ENCODE measurements at regions not wholly inside any gene's neighbourhood (a gene's known extent, or its start where the extent isn't known, plus 50 kb on each side); places are given as distances from the start of the nearest gene placed in this dataset.

GRCh38 chr1:80341021-80341420 is 1334.5 kb upstream of the ADGRL4 start (continued):
- TF ChIP-seq MLLT10 (CRISPR knock-in tag; IDR thresholded peaks at IDR 0.05), result no peak
- TF ChIP-seq, protein P1, sequence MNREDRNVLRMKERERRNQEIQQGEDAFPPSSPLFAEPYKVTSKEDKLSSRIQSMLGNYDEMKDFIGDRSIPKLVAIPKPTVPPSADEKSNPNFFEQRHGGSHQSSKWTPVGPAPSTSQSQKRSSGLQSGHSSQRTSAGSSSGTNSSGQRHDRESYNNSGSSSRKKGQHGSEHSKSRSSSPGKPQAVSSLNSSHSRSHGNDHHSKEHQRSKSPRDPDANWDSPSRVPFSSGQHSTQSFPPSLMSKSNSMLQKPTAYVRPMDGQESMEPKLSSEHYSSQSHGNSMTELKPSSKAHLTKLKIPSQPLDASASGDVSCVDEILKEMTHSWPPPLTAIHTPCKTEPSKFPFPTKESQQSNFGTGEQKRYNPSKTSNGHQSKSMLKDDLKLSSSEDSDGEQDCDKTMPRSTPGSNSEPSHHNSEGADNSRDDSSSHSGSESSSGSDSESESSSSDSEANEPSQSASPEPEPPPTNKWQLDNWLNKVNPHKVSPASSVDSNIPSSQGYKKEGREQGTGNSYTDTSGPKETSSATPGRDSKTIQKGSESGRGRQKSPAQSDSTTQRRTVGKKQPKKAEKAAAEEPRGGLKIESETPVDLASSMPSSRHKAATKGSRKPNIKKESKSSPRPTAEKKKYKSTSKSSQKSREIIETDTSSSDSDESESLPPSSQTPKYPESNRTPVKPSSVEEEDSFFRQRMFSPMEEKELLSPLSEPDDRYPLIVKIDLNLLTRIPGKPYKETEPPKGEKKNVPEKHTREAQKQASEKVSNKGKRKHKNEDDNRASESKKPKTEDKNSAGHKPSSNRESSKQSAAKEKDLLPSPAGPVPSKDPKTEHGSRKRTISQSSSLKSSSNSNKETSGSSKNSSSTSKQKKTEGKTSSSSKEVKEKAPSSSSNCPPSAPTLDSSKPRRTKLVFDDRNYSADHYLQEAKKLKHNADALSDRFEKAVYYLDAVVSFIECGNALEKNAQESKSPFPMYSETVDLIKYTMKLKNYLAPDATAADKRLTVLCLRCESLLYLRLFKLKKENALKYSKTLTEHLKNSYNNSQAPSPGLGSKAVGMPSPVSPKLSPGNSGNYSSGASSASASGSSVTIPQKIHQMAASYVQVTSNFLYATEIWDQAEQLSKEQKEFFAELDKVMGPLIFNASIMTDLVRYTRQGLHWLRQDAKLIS (CRISPR knock-in tag; IDR thresholded peaks at IDR 0.05), result no peak
- no peak for TF ChIP-seq ZNF230 (CRISPR knock-in tag; IDR thresholded peaks at IDR 0.05)
- no peak for TF ChIP-seq ZNF772 (CRISPR knock-in tag; IDR thresholded peaks at IDR 0.05)
- no peak for TF ChIP-seq ZBTB3 (CRISPR knock-in tag; IDR thresholded peaks at IDR 0.05; ENCODE audit: borderline replicate concordance, low read depth)
- no peak for TF ChIP-seq IRX3 (CRISPR knock-in tag; IDR thresholded peaks at IDR 0.05; ENCODE audit: borderline replicate concordance, low read depth)
- TF ChIP-seq TBP (CRISPR knock-in tag; IDR thresholded peaks at IDR 0.05), result no peak
- TF ChIP-seq, protein P2, sequence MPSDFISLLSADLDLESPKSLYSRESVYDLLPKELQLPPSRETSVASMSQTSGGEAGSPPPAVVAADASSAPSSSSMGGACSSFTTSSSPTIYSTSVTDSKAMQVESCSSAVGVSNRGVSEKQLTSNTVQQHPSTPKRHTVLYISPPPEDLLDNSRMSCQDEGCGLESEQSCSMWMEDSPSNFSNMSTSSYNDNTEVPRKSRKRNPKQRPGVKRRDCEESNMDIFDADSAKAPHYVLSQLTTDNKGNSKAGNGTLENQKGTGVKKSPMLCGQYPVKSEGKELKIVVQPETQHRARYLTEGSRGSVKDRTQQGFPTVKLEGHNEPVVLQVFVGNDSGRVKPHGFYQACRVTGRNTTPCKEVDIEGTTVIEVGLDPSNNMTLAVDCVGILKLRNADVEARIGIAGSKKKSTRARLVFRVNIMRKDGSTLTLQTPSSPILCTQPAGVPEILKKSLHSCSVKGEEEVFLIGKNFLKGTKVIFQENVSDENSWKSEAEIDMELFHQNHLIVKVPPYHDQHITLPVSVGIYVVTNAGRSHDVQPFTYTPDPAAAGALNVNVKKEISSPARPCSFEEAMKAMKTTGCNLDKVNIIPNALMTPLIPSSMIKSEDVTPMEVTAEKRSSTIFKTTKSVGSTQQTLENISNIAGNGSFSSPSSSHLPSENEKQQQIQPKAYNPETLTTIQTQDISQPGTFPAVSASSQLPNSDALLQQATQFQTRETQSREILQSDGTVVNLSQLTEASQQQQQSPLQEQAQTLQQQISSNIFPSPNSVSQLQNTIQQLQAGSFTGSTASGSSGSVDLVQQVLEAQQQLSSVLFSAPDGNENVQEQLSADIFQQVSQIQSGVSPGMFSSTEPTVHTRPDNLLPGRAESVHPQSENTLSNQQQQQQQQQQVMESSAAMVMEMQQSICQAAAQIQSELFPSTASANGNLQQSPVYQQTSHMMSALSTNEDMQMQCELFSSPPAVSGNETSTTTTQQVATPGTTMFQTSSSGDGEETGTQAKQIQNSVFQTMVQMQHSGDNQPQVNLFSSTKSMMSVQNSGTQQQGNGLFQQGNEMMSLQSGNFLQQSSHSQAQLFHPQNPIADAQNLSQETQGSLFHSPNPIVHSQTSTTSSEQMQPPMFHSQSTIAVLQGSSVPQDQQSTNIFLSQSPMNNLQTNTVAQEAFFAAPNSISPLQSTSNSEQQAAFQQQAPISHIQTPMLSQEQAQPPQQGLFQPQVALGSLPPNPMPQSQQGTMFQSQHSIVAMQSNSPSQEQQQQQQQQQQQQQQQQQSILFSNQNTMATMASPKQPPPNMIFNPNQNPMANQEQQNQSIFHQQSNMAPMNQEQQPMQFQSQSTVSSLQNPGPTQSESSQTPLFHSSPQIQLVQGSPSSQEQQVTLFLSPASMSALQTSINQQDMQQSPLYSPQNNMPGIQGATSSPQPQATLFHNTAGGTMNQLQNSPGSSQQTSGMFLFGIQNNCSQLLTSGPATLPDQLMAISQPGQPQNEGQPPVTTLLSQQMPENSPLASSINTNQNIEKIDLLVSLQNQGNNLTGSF (CRISPR knock-in tag; IDR thresholded peaks at IDR 0.05), result no peak
- TF ChIP-seq, protein P3, sequence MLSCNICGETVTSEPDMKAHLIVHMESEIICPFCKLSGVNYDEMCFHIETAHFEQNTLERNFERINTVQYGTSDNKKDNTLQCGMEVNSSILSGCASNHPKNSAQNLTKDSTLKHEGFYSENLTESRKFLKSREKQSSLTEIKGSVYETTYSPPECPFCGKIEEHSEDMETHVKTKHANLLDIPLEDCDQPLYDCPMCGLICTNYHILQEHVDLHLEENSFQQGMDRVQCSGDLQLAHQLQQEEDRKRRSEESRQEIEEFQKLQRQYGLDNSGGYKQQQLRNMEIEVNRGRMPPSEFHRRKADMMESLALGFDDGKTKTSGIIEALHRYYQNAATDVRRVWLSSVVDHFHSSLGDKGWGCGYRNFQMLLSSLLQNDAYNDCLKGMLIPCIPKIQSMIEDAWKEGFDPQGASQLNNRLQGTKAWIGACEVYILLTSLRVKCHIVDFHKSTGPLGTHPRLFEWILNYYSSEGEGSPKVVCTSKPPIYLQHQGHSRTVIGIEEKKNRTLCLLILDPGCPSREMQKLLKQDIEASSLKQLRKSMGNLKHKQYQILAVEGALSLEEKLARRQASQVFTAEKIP (CRISPR knock-in tag; IDR thresholded peaks at IDR 0.05; ENCODE audit: borderline replicate concordance), result no peak

Measured in HepG2 (cell line).